Stomach smooth muscle (tissue), 2 donors: ENCODE measurements at regions not wholly inside any gene's neighbourhood (a gene's known extent, or its start where the extent isn't known, plus 50 kb on each side); places are given as distances from the start of the nearest gene placed in this dataset.

Experiments used
- H3K27ac ChIP-seq: one replicate; pipeline ENCODE4 v1.7.0; 2013; ENCODE audit warnings: mild to moderate bottlenecking, low read length, inconsistent platforms
- H3K27me3 ChIP-seq, 2 donors: one replicate each; pipeline ENCODE4 v1.7.0; 2013; ENCODE audit warnings: low read length in 2 of 2; ENCODE audit not compliant: insufficient read depth in 2 of 2, control insufficient read depth in 1 of 2
- H3K36me3 ChIP-seq, 2 donors: one replicate each; pipeline ENCODE4 v1.7.0; 2013; ENCODE audit warnings: low read length in 2 of 2; ENCODE audit not compliant: control insufficient read depth in 2 of 2, insufficient read depth in 2 of 2
- H3K4me1 ChIP-seq: one replicate; pipeline ENCODE4 v1.7.0; 2013; ENCODE audit warnings: low read length; ENCODE audit not compliant: control insufficient read depth, insufficient read depth
- H3K4me3 ChIP-seq, 2 donors: one replicate each; pipeline ENCODE4 v1.7.0; 2013; ENCODE audit warnings: low read length in 2 of 2
- H3K9ac ChIP-seq, 2 donors: one replicate each; pipeline ENCODE4 v1.7.0; 2013; ENCODE audit warnings: low read length in 2 of 2, mild to moderate bottlenecking in 1 of 2
- H3K9me3 ChIP-seq, 2 donors: one replicate each; pipeline ENCODE4 v1.7.0; 2013; ENCODE audit warnings: low read length in 2 of 2; ENCODE audit not compliant: control insufficient read depth in 2 of 2
- donor health status: healthy.
- donor health status: Pancreatic carcinoma.

DNA sequence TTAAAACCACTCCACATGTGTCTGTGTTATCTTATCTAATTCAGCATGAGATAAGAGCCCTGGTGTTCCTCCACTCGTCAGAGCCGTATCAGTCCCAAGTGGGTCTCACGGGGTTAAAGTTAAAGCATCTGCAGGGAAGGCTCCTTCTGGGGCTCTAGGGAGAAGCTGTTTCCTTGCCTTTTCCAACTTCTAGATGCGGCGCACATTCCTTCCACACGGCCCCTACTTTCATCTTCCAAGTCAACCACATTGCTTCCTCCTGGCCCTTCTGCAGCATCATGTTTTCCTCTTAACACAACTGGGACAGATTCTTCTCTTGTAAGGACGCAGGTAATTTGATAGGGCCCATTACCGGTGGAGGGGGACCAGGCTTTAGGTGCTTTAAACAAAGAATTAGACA is 620.1 kb upstream of the DPP6 start:
- peaks cover 0 to 8% of the 10 kb centered on the region in 2 donors for H3K9me3 ChIP-seq
- H3K36me3 ChIP-seq = no peaks in the 10 kb centered on the region
- H3K9ac ChIP-seq = no peak overlapping the region
- H3K27me3 ChIP-seq = no peaks in the 10 kb centered on the region
- H3K4me1 ChIP-seq = peaks cover 6% of the 10 kb centered on the region
- H3K4me3 ChIP-seq = peak overlapping the region in 1 of 2 donors; percentile 22
- H3K27ac ChIP-seq = no peak overlapping the region

DNA sequence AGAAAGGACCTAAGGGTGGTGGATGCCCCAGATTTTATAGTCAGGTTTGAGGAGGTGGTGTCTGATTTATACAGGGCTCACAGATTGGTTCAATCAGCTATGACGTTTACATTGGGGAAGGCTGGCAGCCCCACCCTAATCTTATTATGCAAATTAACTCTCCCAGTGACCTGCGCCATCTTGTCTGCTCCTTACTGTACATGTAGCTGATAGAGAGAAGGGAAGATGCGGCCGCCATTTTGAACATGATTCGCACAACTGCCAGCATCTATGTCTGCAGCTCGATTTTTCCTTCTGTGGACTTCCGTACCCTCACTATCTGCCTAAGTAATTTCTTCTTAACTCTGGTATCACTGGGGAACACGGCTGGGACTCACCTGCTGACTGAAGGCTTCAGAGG is 619.0 kb upstream of the DPP6 start:
- Histone ChIP-seq H3K4me3 (no peak overlapping the region), H3K9ac (no peak overlapping the region), H3K27me3 (no peaks in the 10 kb centered on the region), H3K9me3 (peaks cover 0 to 8% of the 10 kb centered on the region in 2 donors), H3K4me1 (peaks cover 6% of the 10 kb centered on the region), H3K36me3 (no peaks in the 10 kb centered on the region), H3K27ac (no peak overlapping the region)

DNA sequence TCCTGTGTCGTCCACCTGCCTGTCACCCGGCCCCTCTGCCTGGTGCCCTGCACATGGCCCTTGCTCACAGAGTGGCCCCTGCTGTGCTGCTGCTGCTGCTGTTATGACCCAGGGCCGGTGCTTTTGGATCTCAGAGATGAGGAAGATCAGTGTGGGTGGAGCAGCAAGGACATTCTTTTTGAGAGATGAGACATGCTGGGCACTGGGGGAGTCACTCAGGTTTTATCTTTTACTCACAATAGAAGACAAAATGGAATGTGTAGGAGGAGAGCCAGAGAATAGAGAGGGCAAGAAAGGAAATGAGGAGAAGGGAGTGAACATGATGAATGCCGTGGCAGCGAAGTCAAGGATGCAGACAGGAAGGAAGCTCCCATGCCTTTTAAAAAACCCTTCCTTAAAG is 611.5 kb upstream of the DPP6 start:
- Histone ChIP-seq H3K27ac (no peak overlapping the region), H3K36me3 (no peaks in the 10 kb centered on the region), H3K9me3 (no peaks in the 10 kb centered on the region), H3K9ac (no peak overlapping the region), H3K4me3 (no peak overlapping the region), H3K27me3 (no peaks in the 10 kb centered on the region), H3K4me1 (peaks cover 10% of the 10 kb centered on the region)

DNA sequence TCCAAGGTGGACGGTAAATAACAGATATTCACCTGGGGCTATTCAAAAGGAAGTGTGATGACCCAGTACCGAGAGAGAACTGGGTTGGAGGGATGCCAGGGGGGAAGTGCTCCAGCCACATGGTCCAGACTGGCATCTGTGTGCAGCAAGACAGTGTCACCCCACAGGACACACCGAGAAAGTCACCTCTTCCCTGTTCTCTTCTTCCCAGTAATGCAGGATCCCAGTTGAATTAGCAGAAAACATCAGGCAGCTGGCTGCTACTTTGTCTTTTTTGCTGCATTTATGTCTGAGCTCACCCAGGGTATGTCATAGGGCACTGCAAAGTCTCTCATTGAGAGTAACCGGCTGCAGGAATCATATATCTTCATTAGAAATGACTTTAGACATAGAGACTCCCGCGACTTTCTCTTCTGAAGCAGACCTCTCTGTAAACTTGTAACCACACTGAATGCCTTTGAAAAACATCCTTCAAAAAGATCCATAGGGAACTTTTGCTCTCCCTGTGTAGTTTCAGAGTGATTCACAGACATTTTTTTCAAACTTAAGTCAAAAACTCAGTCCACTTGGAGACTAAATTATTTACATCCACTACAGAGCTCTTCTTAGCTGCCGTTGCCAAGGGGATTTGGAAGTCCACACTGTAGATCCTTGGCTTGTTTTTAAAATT is 609.0 kb upstream of the DPP6 start:
- Histone ChIP-seq H3K9ac (no peak overlapping the region), H3K27me3 (no peaks in the 10 kb centered on the region), H3K27ac (peak overlapping the region; percentile 24), H3K4me1 (peaks cover 10% of the 10 kb centered on the region), H3K36me3 (no peaks in the 10 kb centered on the region), H3K4me3 (peak overlapping the region in 1 of 2 donors; percentile 29), H3K9me3 (no peaks in the 10 kb centered on the region)

DNA sequence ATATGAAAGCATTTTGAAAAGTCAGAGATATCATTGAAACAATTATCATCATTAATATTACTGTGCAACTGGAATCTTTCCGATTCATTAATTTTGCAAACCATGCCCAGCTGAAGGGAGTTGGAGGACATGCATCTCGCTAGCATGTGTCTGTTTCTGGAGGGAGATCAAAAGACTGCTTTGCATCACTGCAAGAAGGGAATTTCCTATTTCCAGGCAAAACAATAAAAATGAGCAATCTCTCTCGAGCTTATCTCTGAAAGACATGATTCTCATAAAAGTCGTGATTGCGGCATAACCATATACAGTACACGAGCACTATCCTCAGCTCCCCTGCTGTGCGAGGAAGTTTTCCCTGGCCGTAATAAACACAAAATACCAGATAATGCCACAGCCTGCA is 607.6 kb upstream of the DPP6 start:
- Histone ChIP-seq H3K27ac (no peak overlapping the region), H3K9ac (no peak overlapping the region), H3K9me3 (no peaks in the 10 kb centered on the region), H3K27me3 (no peaks in the 10 kb centered on the region), H3K36me3 (no peaks in the 10 kb centered on the region), H3K4me1 (peaks cover 10% of the 10 kb centered on the region), H3K4me3 (no peak overlapping the region)

DNA sequence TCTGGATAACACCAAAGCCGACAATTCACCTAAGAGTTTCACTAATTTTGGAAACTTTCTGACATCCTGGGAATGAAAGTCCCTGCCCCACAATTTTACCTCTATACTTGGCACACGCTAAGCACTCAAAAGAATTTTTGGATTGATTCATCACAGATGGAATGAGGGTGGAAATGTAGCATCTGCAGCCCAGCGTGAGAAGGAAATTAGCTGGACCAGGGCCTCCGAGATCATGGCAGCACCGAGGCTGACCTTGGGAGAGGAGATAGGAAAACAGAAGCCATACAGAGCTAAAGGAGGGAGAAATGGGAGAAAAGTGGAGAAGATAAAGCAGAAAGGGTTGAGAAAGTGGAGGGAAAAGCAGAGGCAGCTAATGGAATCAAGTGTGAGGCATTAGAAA is 606.6 kb upstream of the DPP6 start:
- Histone ChIP-seq H3K4me3 (no peak overlapping the region), H3K36me3 (no peaks in the 10 kb centered on the region), H3K9me3 (no peaks in the 10 kb centered on the region), H3K4me1 (peaks cover 10% of the 10 kb centered on the region), H3K9ac (no peak overlapping the region), H3K27me3 (no peaks in the 10 kb centered on the region), H3K27ac (no peak overlapping the region)

DNA sequence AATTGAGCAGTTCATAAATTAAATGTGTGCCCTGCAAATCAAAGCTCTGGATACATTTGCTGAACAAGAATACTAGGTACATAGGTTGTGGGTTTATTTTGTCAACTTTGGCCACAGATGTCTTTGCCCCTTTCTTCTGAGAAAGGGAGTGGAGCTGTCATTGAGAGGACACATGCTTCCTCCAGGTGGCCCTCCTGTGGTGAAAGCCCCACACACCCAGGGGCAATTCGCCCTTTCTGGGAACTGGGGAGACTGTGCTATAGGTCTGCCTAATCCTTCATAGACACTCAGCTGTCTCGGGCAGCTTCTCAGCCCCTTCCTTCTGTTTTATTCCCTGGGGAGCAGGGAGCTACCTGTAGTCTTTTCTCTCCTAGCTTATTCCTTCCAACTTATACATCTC is 605.7 kb upstream of the DPP6 start:
- H3K9me3 ChIP-seq = no peaks in the 10 kb centered on the region

DNA sequence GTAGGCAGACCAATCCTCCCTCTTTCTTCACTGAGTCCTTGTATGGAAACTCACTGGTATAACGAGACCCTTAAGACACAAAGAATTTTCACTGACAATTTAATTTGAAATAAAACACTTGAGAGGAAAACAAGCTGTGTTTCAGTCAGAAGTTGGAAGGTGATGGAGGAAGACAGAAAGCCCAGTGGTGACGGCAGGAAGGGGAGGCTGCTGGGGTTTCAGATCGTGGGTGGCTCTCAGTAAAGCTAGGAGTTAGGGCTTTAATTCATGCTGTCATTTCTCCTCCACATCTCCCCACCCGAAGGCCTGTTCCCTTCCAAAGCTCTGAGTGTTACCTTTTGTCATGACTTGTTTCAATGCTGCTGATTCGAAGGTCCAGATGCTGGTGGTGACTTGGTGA is 605.2 kb upstream of the DPP6 start:
- Histone ChIP-seq H3K4me3 (no peak overlapping the region), H3K9ac (no peak overlapping the region), H3K9me3 (no peaks in the 10 kb centered on the region), H3K36me3 (no peaks in the 10 kb centered on the region), H3K27ac (no peak overlapping the region), H3K27me3 (no peaks in the 10 kb centered on the region), H3K4me1 (peaks cover 10% of the 10 kb centered on the region)

More for the DNA sequence above, 605.7 kb upstream of the DPP6 start:
- peaks cover 10% of the 10 kb centered on the region for H3K4me1 ChIP-seq
- H3K9ac ChIP-seq = no peak overlapping the region
- no peak overlapping the region for H3K4me3 ChIP-seq
- no peaks in the 10 kb centered on the region for H3K27me3 ChIP-seq
- no peak overlapping the region for H3K27ac ChIP-seq
- no peaks in the 10 kb centered on the region for H3K36me3 ChIP-seq

DNA sequence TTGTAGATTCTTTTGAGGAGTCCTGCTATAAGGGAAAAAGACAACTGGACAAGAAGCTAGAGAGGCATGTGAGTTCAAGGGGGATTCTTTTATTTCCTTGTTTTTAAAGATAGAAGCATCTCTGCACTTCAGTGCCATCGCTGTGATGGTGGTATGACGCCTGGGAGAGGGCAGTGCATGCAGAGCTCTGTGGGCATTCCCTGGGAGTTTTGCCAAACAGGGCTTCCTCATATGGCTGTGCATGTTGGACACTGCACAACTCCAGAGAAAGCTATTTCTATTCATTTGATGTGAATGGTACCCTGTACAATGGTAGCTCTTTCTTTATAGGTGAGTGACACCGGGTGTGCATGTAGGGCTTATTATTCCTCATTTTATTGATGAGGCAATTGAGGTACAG is 599.5 kb upstream of the DPP6 start:
- Histone ChIP-seq H3K9me3 (no peaks in the 10 kb centered on the region), H3K4me3 (no peak overlapping the region), H3K9ac (no peak overlapping the region)

DNA sequence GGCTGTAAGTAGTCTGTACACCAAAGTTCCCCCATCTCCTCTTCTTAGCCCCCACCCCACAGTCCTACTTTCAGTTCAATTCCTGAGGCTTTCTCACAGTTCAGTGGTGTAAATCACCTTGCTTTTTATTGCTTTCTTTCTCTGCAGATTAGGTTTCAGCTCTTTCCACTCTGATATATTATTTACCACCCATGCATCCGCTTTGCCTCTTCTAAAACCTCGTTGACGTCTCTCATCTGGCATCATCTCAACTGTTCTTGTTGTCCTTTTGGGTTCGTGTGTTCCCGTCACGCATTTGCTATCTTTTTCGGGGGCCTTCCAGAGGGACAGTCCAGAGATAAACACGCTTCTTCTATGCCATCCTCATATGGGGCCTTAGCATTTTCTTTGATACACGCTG is 597.9 kb upstream of the DPP6 start:
- H3K4me3 ChIP-seq = no peak overlapping the region
- no peaks in the 10 kb centered on the region for H3K9me3 ChIP-seq
- H3K27me3 ChIP-seq = no peaks in the 10 kb centered on the region
- H3K4me1 ChIP-seq = peaks cover 10% of the 10 kb centered on the region
- H3K36me3 ChIP-seq = no peaks in the 10 kb centered on the region
- H3K9ac ChIP-seq = no peak overlapping the region
- H3K27ac ChIP-seq = no peak overlapping the region

More for the DNA sequence above, 599.5 kb upstream of the DPP6 start:
- H3K4me1 ChIP-seq = peaks cover 1% of the 10 kb centered on the region
- H3K27ac ChIP-seq = no peak overlapping the region
- H3K36me3 ChIP-seq = no peaks in the 10 kb centered on the region
- no peaks in the 10 kb centered on the region for H3K27me3 ChIP-seq

DNA sequence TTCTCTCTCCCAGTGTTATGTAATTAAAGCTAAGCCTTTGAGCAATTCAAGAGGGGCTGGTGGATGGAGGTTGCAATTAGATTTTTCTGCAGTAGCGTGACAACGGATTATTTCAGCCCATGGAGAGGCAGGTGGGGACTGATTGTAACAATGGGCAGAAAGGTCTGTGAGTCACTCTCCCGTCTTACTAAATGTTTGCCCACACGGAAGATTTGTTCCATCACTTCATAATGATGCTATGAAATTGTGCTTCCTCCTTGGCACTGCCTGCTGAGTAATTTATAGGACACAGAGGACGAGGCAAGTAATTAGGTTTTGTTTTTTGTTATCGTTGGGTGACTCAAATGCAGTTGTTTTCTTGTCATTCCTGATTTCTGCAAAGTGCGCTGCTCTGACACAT is 594.5 kb upstream of the DPP6 start:
- H3K9me3 ChIP-seq = no peaks in the 10 kb centered on the region
- H3K36me3 ChIP-seq = no peaks in the 10 kb centered on the region
- peaks cover 10% of the 10 kb centered on the region for H3K4me1 ChIP-seq
- no peak overlapping the region for H3K9ac ChIP-seq
- H3K27ac ChIP-seq = no peak overlapping the region
- H3K27me3 ChIP-seq = no peaks in the 10 kb centered on the region
- no peak overlapping the region for H3K4me3 ChIP-seq
